Lung (tissue), 11 donors: ENCODE measurements at regions not wholly inside any gene's neighbourhood (a gene's known extent, or its start where the extent isn't known, plus 50 kb on each side); places are given as distances from the start of the nearest gene placed in this dataset.

ENCODE experiments used
- ATAC-seq: fragments of 200-7000 bp; cut with Tn5 transposase; one replicate; pipeline ENCODE4 v1.9.1; 2020; ENCODE audit warnings: moderate number of reproducible peaks; ENCODE audit not compliant: insufficient read depth, low FRiP score
- DNase-seq, 3 donors: peaks; one replicate each; pipeline ENCODE4 v3.0.0-alpha.2; 2013 to 2017
- H3K27ac ChIP-seq, 2 donors: one replicate each; pipeline ENCODE4 v1.5.1; 2013; ENCODE audit warnings: mild to moderate bottlenecking in 2 of 2, moderate library complexity in 2 of 2, control low read depth in 1 of 2, inconsistent platforms in 1 of 2, low read depth in 1 of 2, low read length in 1 of 2
- H3K27me3 ChIP-seq, 3 donors: one replicate each; pipeline ENCODE4 v1.5.1; 2013; ENCODE audit warnings: low read length in 2 of 3; ENCODE audit not compliant: control insufficient read depth in 3 of 3, insufficient read depth in 3 of 3
- H3K36me3 ChIP-seq, 4 donors: one replicate each; pipeline ENCODE4 v1.5.1; 2013; ENCODE audit warnings: low read length in 4 of 4, mild to moderate bottlenecking in 1 of 4, moderate library complexity in 1 of 4; ENCODE audit not compliant: control insufficient read depth in 4 of 4, insufficient read depth in 4 of 4
- H3K4me1 ChIP-seq, 5 donors: one replicate each; pipeline ENCODE4 v1.5.1; 2013; ENCODE audit warnings: low read length in 5 of 5, mild to moderate bottlenecking in 2 of 5, moderate library complexity in 1 of 5; ENCODE audit not compliant: control insufficient read depth in 5 of 5, insufficient read depth in 5 of 5
- H3K4me3 ChIP-seq: one replicate; pipeline ENCODE4 v1.5.1; 2013; ENCODE audit warnings: mild to moderate bottlenecking, control low read depth, moderate library complexity
- H3K9ac ChIP-seq, 2 donors: one replicate each; pipeline ENCODE4 v1.5.1; 2013; ENCODE audit warnings: low read length in 2 of 2, control low read depth in 1 of 2; ENCODE audit not compliant: insufficient read depth in 1 of 2
- H3K9me3 ChIP-seq, 4 donors: one replicate each; pipeline ENCODE4 v1.5.1; 2013; ENCODE audit warnings: low read length in 3 of 4, mild to moderate bottlenecking in 1 of 4, moderate library complexity in 1 of 4; ENCODE audit not compliant: control insufficient read depth in 4 of 4, insufficient read depth in 3 of 4
- CTCF ChIP-seq: IDR thresholded peaks from 2 replicates; pipeline ENCODE4 v1.5.1; 2012; ENCODE audit warnings: mild to moderate bottlenecking; ENCODE audit errors: control extremely low read depth, extremely low read depth
- WGBS, 2 donors: extraction: QIAGEN DNeasy Blood & Tissue Kit; methylation state at CpG; one replicate each; pipeline ENCODE4 v1.1.7; 2013; 5-methylcytosine and 5-hydroxymethylcytosine counted together
- donor health status: control.
- donor health status: control.
- donor health status: Bipolar disorder and iron deficiency.
- donor health status: healthy.
- donor health status: DM: yes; HTN: yes; CAD: no.

- Histone ChIP-seq H3K27me3 (no peaks in the 10 kb centered on the region), H3K27ac (no peak overlapping the region), H3K4me3 (no peak overlapping the region), H3K9ac (no peak overlapping the region), H3K36me3 (no peaks in the 10 kb centered on the region), H3K4me1 (peaks cover 0 to 4% (median 0%) of the 10 kb centered on the region in 5 donors), H3K9me3 (peaks cover 0 to 2% (median under 1%) of the 10 kb centered on the region in 4 donors)
- no peak for TF ChIP-seq CTCF
- peak in 1 of 3 donors; percentile 11 for DNase-seq
- ATAC-seq, result no peak
- WGBS, 2 donors, result 92% methylated on average over 5 of the region's 5 CpGs
These were observed 240.1 kb upstream of the PPP1R2C start for GRCh38 chrX:43018031-43018430.

GRCh38 chrX:43019021-43019420 lies 241.1 kb upstream of the PPP1R2C start:
- Histone ChIP-seq H3K4me3 (no peak overlapping the region), H3K9me3 (peaks cover 0 to 7% (median 2%) of the 10 kb centered on the region in 4 donors), H3K27me3 (no peaks in the 10 kb centered on the region), H3K27ac (no peak overlapping the region), H3K36me3 (no peaks in the 10 kb centered on the region), H3K4me1 (peaks cover 0 to 4% (median 0%) of the 10 kb centered on the region in 5 donors), H3K9ac (no peak overlapping the region)
- WGBS, 2 donors, result 6 to 44% methylated on average over 3 of the region's 3 CpGs
- ATAC-seq, result no peak
- TF ChIP-seq CTCF, result no peak
- DNase-seq, result no peak

- Histone ChIP-seq H3K4me1 (no peaks in the 10 kb centered on the region), H3K36me3 (no peaks in the 10 kb centered on the region), H3K27ac (no peak overlapping the region), H3K4me3 (no peak overlapping the region), H3K9ac (no peak overlapping the region), H3K27me3 (no peaks in the 10 kb centered on the region), H3K9me3 (peaks cover 0 to 11% (median 2%) of the 10 kb centered on the region in 4 donors)
- WGBS, 2 donors, result 80 to 94% methylated on average over 1 of the region's 1 CpG
- ATAC-seq (no peak), DNase-seq (no peak)
- TF ChIP-seq CTCF, result no peak
These were observed 247.9 kb upstream of the PPP1R2C start for GRCh38 chrX:43025806-43026315.

DNA sequence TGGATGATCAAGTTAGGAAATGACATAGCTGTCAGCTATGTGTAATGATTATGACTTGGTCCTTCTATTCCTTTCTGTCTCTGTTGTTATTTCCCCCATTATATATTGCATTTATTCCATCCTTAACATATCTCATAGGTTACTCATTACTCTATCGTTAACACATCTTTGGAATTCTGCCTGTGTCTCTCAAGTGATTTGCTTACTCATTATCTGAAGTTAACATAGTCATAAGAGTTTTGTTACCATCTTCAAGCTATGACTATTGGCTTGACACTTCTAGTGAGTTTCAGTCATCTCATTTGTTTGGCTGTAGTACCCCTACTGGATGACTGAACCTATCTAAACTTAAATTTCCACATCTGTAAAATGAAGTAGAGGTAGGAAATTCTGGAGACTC lies 286.1 kb upstream of the PPP1R2C start:
- Histone ChIP-seq H3K9me3 (peaks cover 0 to 6% (median 0%) of the 10 kb centered on the region in 4 donors), H3K4me3 (no peak overlapping the region), H3K27me3 (peaks cover 0 to 3% (median 0%) of the 10 kb centered on the region in 3 donors), H3K9ac (no peak overlapping the region), H3K27ac (no peak overlapping the region), H3K4me1 (no peaks in the 10 kb centered on the region), H3K36me3 (no peaks in the 10 kb centered on the region)
- WGBS, 2 donors, result 61 to 92% methylated on average over 1 of the region's 1 CpG
- ATAC-seq (no peak), DNase-seq (no peak)
- no peak for TF ChIP-seq CTCF
